HepG2 (cell line): ENCODE measurements at regions not wholly inside any gene's neighbourhood (a gene's known extent, or its start where the extent isn't known, plus 50 kb on each side); places are given as distances from the start of the nearest gene placed in this dataset.

Experiments used
- CREB1 ChIP-seq, 2 experiments: fragments of 450-650 bp in 1 of 2; IDR thresholded peaks; 2 replicates each; pipeline ENCODE4 v1.6.1; 2016 to 2017; ENCODE audit warnings: control low read depth in 1 of 2, mild to moderate bottlenecking in 1 of 2, missing compliant biosample characterization in 1 of 2, missing genetic modification characterization in 1 of 2
- CTCF ChIP-seq: sonication (generic); formaldehyde crosslinking; IDR thresholded peaks from 2 replicates; pipeline ENCODE4 v1.5.0; 2020; ENCODE audit warnings: mild to moderate bottlenecking, missing genetic modification reagents, moderate library complexity
- FLYWCH1 ChIP-seq: sonication (generic); formaldehyde crosslinking; IDR thresholded peaks from 2 replicates; pipeline ENCODE4 v1.8.1; 2023; ENCODE audit warnings: mild to moderate bottlenecking, missing genetic modification reagents
- HOXA5 ChIP-seq: sonication (generic); formaldehyde crosslinking; IDR thresholded peaks from 2 replicates; pipeline ENCODE4 v1.4.0; 2020; ENCODE audit warnings: missing genetic modification reagents
- MTA3 ChIP-seq: sonication (generic); formaldehyde crosslinking; IDR thresholded peaks from 2 replicates; pipeline ENCODE4 v1.4.0; 2020; ENCODE audit warnings: missing genetic modification reagents
- PCBP2 ChIP-seq: fragments of 200-400 bp; formaldehyde crosslinking; optimal IDR thresholded peaks from 2 replicates; pipeline ENCODE3; 2018; ENCODE audit warnings: low read length, low read depth; ENCODE audit not compliant: poor library complexity, severe bottlenecking
- SRSF4 ChIP-seq: fragments of 200-400 bp; formaldehyde crosslinking; IDR thresholded peaks from one replicate; pipeline ENCODE4 v1.6.1; 2018; ENCODE audit warnings: mild to moderate bottlenecking, low read depth, low read length, moderate library complexity; ENCODE audit not compliant: poor library complexity, severe bottlenecking
- ZNF362 ChIP-seq: sonication (generic); formaldehyde crosslinking; IDR thresholded peaks from 2 replicates; pipeline ENCODE4 v1.4.0; 2020; ENCODE audit warnings: missing genetic modification reagents, mild to moderate bottlenecking, borderline replicate concordance
- ZNF382 ChIP-seq: sonication (generic); formaldehyde crosslinking; IDR thresholded peaks from 2 replicates; pipeline ENCODE4 v1.5.0; 2020; ENCODE audit warnings: missing genetic modification reagents, mild to moderate bottlenecking, borderline replicate concordance
- ZNF749 ChIP-seq: sonication (generic); formaldehyde crosslinking; IDR thresholded peaks from 2 replicates; pipeline ENCODE4 v1.8.0; 2022; ENCODE audit warnings: mild to moderate bottlenecking, missing genetic modification reagents, moderate library complexity, borderline replicate concordance

GRCh38 chr2:198525211-198525969, 721.0 kb downstream of the PLCL1 start:
- TF ChIP-seq ZNF362 (CRISPR knock-in tag) (no peak), PCBP2 (no peak), ZNF382 (CRISPR knock-in tag) (no peak), CREB1 (IDR thresholded peaks at IDR 0.05) (no peak), CREB1 (CRISPR knock-in tag; IDR thresholded peaks at IDR 0.05) (no peak), HOXA5 (no peak), CTCF (no peak), ZNF749 (CRISPR knock-in tag) (no peak), SRSF4 (no peak), MTA3 (CRISPR knock-in tag) (no peak), FLYWCH1 (CRISPR knock-in tag) (no peak)
